Urothelium cell line (cell line): ENCODE measurements at regions not wholly inside any gene's neighbourhood (a gene's known extent, or its start where the extent isn't known, plus 50 kb on each side); places are given as distances from the start of the nearest gene placed in this dataset.
A peak's percentile ranks its signal among the peaks of the same experiment; 100 is the strongest.

ENCODE experiments used
- DNase-seq: peaks from one replicate; pipeline ENCODE4 v3.0.0; 2011; ENCODE audit warnings: low spot score, mixed read lengths
- FAIRE-seq: peaks from 2 replicates; lab custom pipeline; 2011; peaks lifted over from hg19 to GRCh38; lab: Jason Lieb, UNC

- DNase-seq (no peak), FAIRE-seq (no peak)
These were observed 207.1 kb upstream of the CIBAR2 start for GRCh38 chr16:85319208-85319983.

- DNase-seq (no peak), FAIRE-seq (no peak)
These were observed 207.7 kb upstream of the CIBAR2 start for GRCh38 chr16:85319984-85320440.

- FAIRE-seq = no peak
- DNase-seq = no peak
These were observed 208.6 kb upstream of the CIBAR2 start for GRCh38 chr16:85320677-85321385.

GRCh38 chr16:85321509-85322271 lies 209.4 kb upstream of the CIBAR2 start:
- DNase-seq (no peak), FAIRE-seq (no peak)

GRCh38 chr16:85323230-85323960 lies 211.1 kb upstream of the CIBAR2 start:
- DNase-seq = no peak
- FAIRE-seq = no peak

GRCh38 chr16:85323961-85324253 lies 211.6 kb upstream of the CIBAR2 start:
- DNase-seq (no peak), FAIRE-seq (no peak)

- FAIRE-seq = no peak
- DNase-seq = no peak
These were observed 212.2 kb upstream of the CIBAR2 start for GRCh38 chr16:85324488-85324887.

GRCh38 chr16:85326113-85326793 lies 214.0 kb upstream of the CIBAR2 start:
- DNase-seq = no peak
- no peak for FAIRE-seq

- DNase-seq = no peak
These were observed 214.5 kb upstream of the CIBAR2 start for GRCh38 chr16:85326794-85327181.

GRCh38 chr16:85327731-85328675 lies 215.7 kb upstream of the CIBAR2 start:
- no peak for DNase-seq
- FAIRE-seq = no peak

More at GRCh38 chr16:85326794-85327181, 214.5 kb upstream of the CIBAR2 start:
- no peak for FAIRE-seq

- FAIRE-seq = no peak
- DNase-seq = no peak
These were observed 216.4 kb upstream of the CIBAR2 start for GRCh38 chr16:85328676-85329058.

- FAIRE-seq = no peak
- DNase-seq = peak; percentile 26
These were observed 217.0 kb upstream of the CIBAR2 start for GRCh38 chr16:85329059-85329812.

- FAIRE-seq = no peak
- no peak for DNase-seq
These were observed 217.9 kb upstream of the CIBAR2 start for GRCh38 chr16:85330006-85330693.

GRCh38 chr16:85330694-85331188 lies 218.5 kb upstream of the CIBAR2 start:
- peak; percentile 44 for FAIRE-seq
- DNase-seq = peak; percentile 76

- FAIRE-seq = no peak
These were observed 219.4 kb upstream of the CIBAR2 start for GRCh38 chr16:85331688-85332087.

GRCh38 chr16:85332175-85332574 lies 219.9 kb upstream of the CIBAR2 start:
- DNase-seq = no peak
- no peak for FAIRE-seq

More at GRCh38 chr16:85331688-85332087, 219.4 kb upstream of the CIBAR2 start:
- no peak for DNase-seq

- no peak for FAIRE-seq
- no peak for DNase-seq
These were observed 221.1 kb upstream of the CIBAR2 start for GRCh38 chr16:85333337-85333736.
